SIG-M5 treated with dmso at 0.1 percent for 504 hours (cell line): ENCODE measurements at regions not wholly inside any gene's neighbourhood (a gene's known extent, or its start where the extent isn't known, plus 50 kb on each side); places are given as distances from the start of the nearest gene placed in this dataset.
"Not testable (repeated sequence)": the region's sequence is repeated elsewhere in the genome, so short reads cannot be mapped to it uniquely, and the experiment has no call there.

Source experiments
- DNase-seq: peaks from one replicate; lab custom pipeline; 2025; ENCODE audit not compliant: unreplicated experiment; lab: John Stamatoyannopoulos, UW

GRCh38 chr5:21341203-21341947 is 1353.4 kb upstream of the CDH18 start:
- not testable (repeated sequence) for DNase-seq

- DNase-seq: not testable (repeated sequence)
Measured at GRCh38 chr5:21340233-21340632, 1352.2 kb upstream of the CDH18 start.

- not testable (repeated sequence) for DNase-seq
Measured at GRCh38 chr5:21336478-21336877, 1348.5 kb upstream of the CDH18 start.

- not testable (repeated sequence) for DNase-seq
Measured at GRCh38 chr5:21315376-21315775, 1327.4 kb upstream of the CDH18 start.

- DNase-seq: not testable (repeated sequence)
Measured at GRCh38 chr5:21301205-21301604, 1313.2 kb upstream of the CDH18 start.

GRCh38 chr5:21274361-21274760 is 1286.4 kb upstream of the CDH18 start:
- not testable (repeated sequence) for DNase-seq

GRCh38 chr5:21263361-21263760 is 1275.4 kb upstream of the CDH18 start:
- DNase-seq: no peak

GRCh38 chr5:21254161-21254560 is 1266.2 kb upstream of the CDH18 start:
- no peak for DNase-seq

GRCh38 chr5:21244982-21245381 is 1257.0 kb upstream of the CDH18 start:
- no peak for DNase-seq

GRCh38 chr5:21238786-21239185 is 1250.8 kb upstream of the CDH18 start:
- DNase-seq: no peak

GRCh38 chr5:21237461-21237860 is 1249.5 kb upstream of the CDH18 start:
- DNase-seq: no peak

- DNase-seq: no peak
Measured at GRCh38 chr5:21236971-21237427, 1249.0 kb upstream of the CDH18 start.

- no peak for DNase-seq
Measured at GRCh38 chr5:21236104-21236503, 1248.1 kb upstream of the CDH18 start.

GRCh38 chr5:21225223-21226064 is 1237.4 kb upstream of the CDH18 start:
- no peak for DNase-seq

GRCh38 chr5:21221616-21222015 is 1233.6 kb upstream of the CDH18 start:
- no peak for DNase-seq

GRCh38 chr5:21219966-21220365 is 1232.0 kb upstream of the CDH18 start:
- DNase-seq: no peak

- no peak for DNase-seq
Measured at GRCh38 chr5:21219251-21219650, 1231.3 kb upstream of the CDH18 start.

GRCh38 chr5:21212026-21212425 is 1224.0 kb upstream of the CDH18 start:
- DNase-seq: no peak

- DNase-seq: no peak
Measured at GRCh38 chr5:21209409-21209808, 1221.4 kb upstream of the CDH18 start.

GRCh38 chr5:21199087-21199486 is 1211.1 kb upstream of the CDH18 start:
- DNase-seq: no peak

GRCh38 chr5:21195145-21195544 is 1207.1 kb upstream of the CDH18 start:
- no peak for DNase-seq

GRCh38 chr5:21185536-21185935 is 1197.5 kb upstream of the CDH18 start:
- DNase-seq: no peak
